ENCODE measurements at regions not wholly inside any gene's neighbourhood (a gene's known extent, or its start where the extent isn't known, plus 50 kb on each side); places are given as distances from the start of the nearest gene placed in this dataset.
"Not testable (repeated sequence)": the region's sequence is repeated elsewhere in the genome, so short reads cannot be mapped to it uniquely, and the experiment has no call there.

- Histone ChIP-seq H3K4me3 (no peak overlapping the region), H3K36me3 (no peaks in the 10 kb centered on the region), H3K4me1 (no peaks in the 10 kb centered on the region), H3K27me3 (no peaks in the 10 kb centered on the region), H3K27ac (no peak overlapping the region), H3K9me3 (no peaks in the 10 kb centered on the region)
- TF ChIP-seq, protein P1, sequence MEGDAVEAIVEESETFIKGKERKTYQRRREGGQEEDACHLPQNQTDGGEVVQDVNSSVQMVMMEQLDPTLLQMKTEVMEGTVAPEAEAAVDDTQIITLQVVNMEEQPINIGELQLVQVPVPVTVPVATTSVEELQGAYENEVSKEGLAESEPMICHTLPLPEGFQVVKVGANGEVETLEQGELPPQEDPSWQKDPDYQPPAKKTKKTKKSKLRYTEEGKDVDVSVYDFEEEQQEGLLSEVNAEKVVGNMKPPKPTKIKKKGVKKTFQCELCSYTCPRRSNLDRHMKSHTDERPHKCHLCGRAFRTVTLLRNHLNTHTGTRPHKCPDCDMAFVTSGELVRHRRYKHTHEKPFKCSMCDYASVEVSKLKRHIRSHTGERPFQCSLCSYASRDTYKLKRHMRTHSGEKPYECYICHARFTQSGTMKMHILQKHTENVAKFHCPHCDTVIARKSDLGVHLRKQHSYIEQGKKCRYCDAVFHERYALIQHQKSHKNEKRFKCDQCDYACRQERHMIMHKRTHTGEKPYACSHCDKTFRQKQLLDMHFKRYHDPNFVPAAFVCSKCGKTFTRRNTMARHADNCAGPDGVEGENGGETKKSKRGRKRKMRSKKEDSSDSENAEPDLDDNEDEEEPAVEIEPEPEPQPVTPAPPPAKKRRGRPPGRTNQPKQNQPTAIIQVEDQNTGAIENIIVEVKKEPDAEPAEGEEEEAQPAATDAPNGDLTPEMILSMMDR (IDR thresholded peaks at IDR 0.05) = no peak
- DNase-seq (ENCODE audit: low spot score) = no peak
These were observed 51.2 kb upstream of the SGCE start for GRCh38 chr7:94706996-94707740.

DNA sequence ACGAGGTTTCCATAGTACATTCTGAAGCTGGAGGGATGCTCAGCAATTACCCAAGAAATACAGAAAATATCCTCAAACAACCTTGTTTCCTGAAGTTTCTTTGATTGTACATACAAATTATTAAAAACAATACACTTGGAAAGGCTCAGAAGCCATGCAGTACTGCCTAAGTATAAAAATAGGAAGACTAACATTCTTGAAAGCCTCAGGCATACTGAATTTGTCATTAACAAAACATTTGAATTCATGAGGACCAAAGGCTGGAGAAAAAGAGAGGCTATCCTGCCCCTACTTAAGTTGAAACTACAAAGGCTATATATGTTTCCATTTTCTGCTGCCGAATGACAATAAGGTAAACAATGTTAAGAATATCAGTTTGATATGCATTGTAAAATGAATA is 54.3 kb upstream of the SGCE start:
- Histone ChIP-seq H3K36me3 (no peaks in the 10 kb centered on the region), H3K4me3 (no peak overlapping the region), H3K27ac (no peak overlapping the region), H3K27me3 (no peaks in the 10 kb centered on the region), H3K9me3 (no peaks in the 10 kb centered on the region), H3K4me1 (no peaks in the 10 kb centered on the region)
- no peak for DNase-seq (ENCODE audit: low spot score)
- TF ChIP-seq, protein P1 (IDR thresholded peaks at IDR 0.05) = no peak

DNA sequence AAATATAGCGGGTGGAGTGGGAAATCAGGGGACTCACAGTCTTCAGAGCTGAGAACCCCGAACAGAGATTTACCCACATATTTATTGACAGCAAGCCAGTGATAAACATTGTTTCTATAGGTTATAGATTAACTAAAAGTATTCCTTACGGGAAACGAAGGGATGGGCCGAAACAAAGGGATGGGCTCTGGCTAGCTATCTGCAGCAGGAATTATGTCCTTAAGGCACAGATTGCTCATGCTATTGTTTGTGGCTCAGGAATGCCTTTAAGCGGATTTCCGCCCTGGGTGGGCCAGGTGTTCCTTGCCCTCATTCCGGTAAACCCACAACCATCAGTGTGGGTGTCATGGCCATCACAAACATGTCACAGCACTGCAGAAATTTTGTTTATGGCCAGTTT is 66.4 kb upstream of the SGCE start:
- not testable (repeated sequence) for H3K27ac ChIP-seq; DNase-seq (ENCODE audit: low spot score); H3K36me3 ChIP-seq; H3K27me3 ChIP-seq; H3K4me3 ChIP-seq; H3K9me3 ChIP-seq; H3K4me1 ChIP-seq

DNA sequence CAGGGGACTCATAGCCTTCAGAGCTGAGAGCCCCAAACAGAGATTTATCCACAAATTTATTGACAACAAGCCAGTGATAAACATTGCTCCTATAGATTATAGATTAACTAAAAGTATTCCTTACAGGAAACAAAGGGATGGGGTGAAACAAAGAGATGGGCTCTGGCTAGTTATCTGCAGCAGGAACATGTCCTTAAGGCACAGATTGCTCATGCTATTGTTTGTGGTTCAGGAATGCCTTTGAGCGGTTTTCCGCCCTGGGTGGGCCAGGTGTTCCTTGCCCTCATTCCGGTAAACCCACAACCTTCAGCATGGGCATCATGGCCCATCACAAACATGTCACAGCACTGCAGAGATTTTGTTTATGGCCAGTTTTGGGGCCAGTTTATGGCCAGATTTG is 73.0 kb upstream of the SGCE start:
- H3K27ac ChIP-seq; H3K4me1 ChIP-seq; H3K9me3 ChIP-seq; DNase-seq (ENCODE audit: low spot score); H3K36me3 ChIP-seq; H3K4me3 ChIP-seq; H3K27me3 ChIP-seq: not testable (repeated sequence)

DNA sequence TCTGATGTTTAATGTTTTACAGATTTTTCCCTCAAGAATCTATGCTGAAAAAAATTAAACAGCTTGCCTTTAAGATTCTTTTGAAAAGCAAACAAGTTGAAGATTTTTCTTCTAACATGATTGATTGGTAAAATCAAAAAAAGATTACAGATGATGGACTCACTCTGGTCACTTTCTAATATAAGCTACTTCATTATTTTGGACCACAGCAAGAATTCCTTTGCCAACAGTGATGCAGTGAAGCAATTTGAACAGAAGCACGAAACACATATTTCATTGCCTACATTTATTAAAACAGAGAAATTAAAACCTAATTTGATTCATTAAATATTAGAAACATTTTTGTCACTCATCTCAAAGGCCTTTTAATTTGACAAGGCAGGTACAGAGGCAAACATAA is 82.1 kb upstream of the SGCE start:
- Histone ChIP-seq H3K9me3 (no peaks in the 10 kb centered on the region), H3K27me3 (no peaks in the 10 kb centered on the region), H3K4me1 (no peaks in the 10 kb centered on the region), H3K36me3 (no peaks in the 10 kb centered on the region), H3K4me3 (no peak overlapping the region), H3K27ac (no peak overlapping the region)
- TF ChIP-seq, protein P1 (IDR thresholded peaks at IDR 0.05) = no peak
- DNase-seq (ENCODE audit: low spot score) = no peak

GRCh38 chr7:94739180-94739579 is 83.2 kb upstream of the SGCE start:
- no peak for DNase-seq (ENCODE audit: low spot score)
- H3K4me1 ChIP-seq = no peaks in the 10 kb centered on the region
- H3K27me3 ChIP-seq = no peaks in the 10 kb centered on the region
- TF ChIP-seq, protein P1 (IDR thresholded peaks at IDR 0.05) = no peak
- H3K27ac ChIP-seq = no peak overlapping the region
- H3K4me3 ChIP-seq = no peak overlapping the region
- H3K36me3 ChIP-seq = no peaks in the 10 kb centered on the region
- H3K9me3 ChIP-seq = no peaks in the 10 kb centered on the region

- Histone ChIP-seq H3K4me1 (no peaks in the 10 kb centered on the region), H3K36me3 (no peaks in the 10 kb centered on the region), H3K9me3 (no peaks in the 10 kb centered on the region), H3K27me3 (no peaks in the 10 kb centered on the region), H3K27ac (no peak overlapping the region), H3K4me3 (no peak overlapping the region)
- no peak for DNase-seq (ENCODE audit: low spot score)
- TF ChIP-seq, protein P1 (IDR thresholded peaks at IDR 0.05) = no peak
These were observed 84.6 kb upstream of the SGCE start for GRCh38 chr7:94740509-94740908.

Measured in right atrium auricular region (tissue), 2 donors.